Mesenchymal stem cell (in vitro differentiated cells and primary cell): ENCODE measurements at regions not wholly inside any gene's neighbourhood (a gene's known extent, or its start where the extent isn't known, plus 50 kb on each side); places are given as distances from the start of the nearest gene placed in this dataset.

Experiments used
- DNase-seq: peaks from one replicate; pipeline ENCODE4 v3.0.0-alpha.2; 2013
- H2AFZ ChIP-seq: one replicate; pipeline ENCODE4 v1.6.1; 2013; ENCODE audit warnings: low read depth, mild to moderate bottlenecking, control low read depth, inconsistent platforms, low read length, moderate library complexity
- H2AK5ac ChIP-seq: 2 replicates; pipeline ENCODE4 v1.6.1; 2013; ENCODE audit warnings: low read length, moderate library complexity, mild to moderate bottlenecking, inconsistent platforms; ENCODE audit not compliant: severe bottlenecking
- H2BK120ac ChIP-seq: one replicate; pipeline ENCODE4 v1.6.1; 2013; ENCODE audit warnings: low read depth, mild to moderate bottlenecking, inconsistent platforms, low read length, moderate library complexity
- H2BK12ac ChIP-seq, 2 experiments: one replicate each; pipeline ENCODE4 v1.6.1; 2013; ENCODE audit warnings: inconsistent platforms in 2 of 2, low read length in 2 of 2, mild to moderate bottlenecking in 2 of 2, moderate library complexity in 2 of 2, control low read depth in 1 of 2
- H2BK15ac ChIP-seq: one replicate; pipeline ENCODE4 v1.6.1; 2013; ENCODE audit warnings: mild to moderate bottlenecking, low read depth, inconsistent platforms; ENCODE audit not compliant: poor library complexity, severe bottlenecking
- H2BK5ac ChIP-seq: 2 replicates; pipeline ENCODE4 v1.6.1; 2013; ENCODE audit warnings: low read depth, mild to moderate bottlenecking, low read length, control low read depth, inconsistent platforms; ENCODE audit not compliant: poor library complexity, severe bottlenecking
- H3K14ac ChIP-seq, 2 experiments: one replicate each; pipeline ENCODE4 v1.6.1; 2013; ENCODE audit warnings: inconsistent platforms in 2 of 2, low read length in 2 of 2, control low read depth in 1 of 2, mild to moderate bottlenecking in 1 of 2, moderate library complexity in 1 of 2
- H3K18ac ChIP-seq, 2 experiments: one replicate each; pipeline ENCODE4 v1.6.1; 2013; ENCODE audit warnings: inconsistent platforms in 2 of 2, low read length in 2 of 2, control low read depth in 1 of 2, low read depth in 1 of 2, mild to moderate bottlenecking in 1 of 2
- H3K23ac ChIP-seq, 2 experiments: one replicate each; pipeline ENCODE4 v1.6.1; 2013; ENCODE audit warnings: inconsistent platforms in 2 of 2, low read length in 2 of 2, mild to moderate bottlenecking in 2 of 2, moderate library complexity in 2 of 2, control low read depth in 1 of 2
- H3K27ac ChIP-seq: 2 replicates; pipeline ENCODE4 v1.5.1; 2013; ENCODE audit warnings: mild to moderate bottlenecking, moderate library complexity, low read length, control low read depth, inconsistent platforms; ENCODE audit not compliant: poor library complexity, severe bottlenecking
- H3K27me3 ChIP-seq, 2 experiments: 2 replicates each; pipeline versions ENCODE4 v1.6.1 to v1.7.0; 2013; ENCODE audit warnings: low read length in 2 of 2, mild to moderate bottlenecking in 2 of 2, moderate library complexity in 2 of 2, control low read depth in 1 of 2, inconsistent platforms in 1 of 2; ENCODE audit not compliant: control insufficient read depth in 1 of 2, insufficient read depth in 1 of 2
- H3K36me3 ChIP-seq, 2 experiments: 2 replicates each; pipeline versions ENCODE4 v1.6.1 to v1.7.0; 2013; ENCODE audit warnings: low read length in 2 of 2, control low read depth in 1 of 2, inconsistent platforms in 1 of 2, low read depth in 1 of 2, mild to moderate bottlenecking in 1 of 2; ENCODE audit not compliant: insufficient read depth in 2 of 2, control insufficient read depth in 1 of 2
- H3K4ac ChIP-seq, 2 experiments: one replicate each; pipeline ENCODE4 v1.6.1; 2013; ENCODE audit warnings: inconsistent platforms in 2 of 2, low read length in 2 of 2, mild to moderate bottlenecking in 2 of 2, moderate library complexity in 2 of 2, control low read depth in 1 of 2, low read depth in 1 of 2
- H3K4me1 ChIP-seq: 2 replicates; pipeline ENCODE4 v1.6.1; 2013; ENCODE audit warnings: low read depth, low read length, control low read depth; ENCODE audit not compliant: control insufficient read depth, insufficient read depth
- H3K4me2 ChIP-seq: 2 replicates; pipeline ENCODE4 v1.6.1; 2013; ENCODE audit warnings: low read length, mild to moderate bottlenecking, inconsistent platforms; ENCODE audit not compliant: poor library complexity, severe bottlenecking
- H3K4me3 ChIP-seq, 2 experiments: 2 replicates each; pipeline versions ENCODE4 v1.5.1 to v1.7.0; 2013; ENCODE audit warnings: low read length in 2 of 2, mild to moderate bottlenecking in 2 of 2, control low read depth in 1 of 2, low read depth in 1 of 2; ENCODE audit not compliant: insufficient read depth in 1 of 2
- H3K79me1 ChIP-seq: replicated peaks from 2 replicates; pipeline ENCODE4 v1.6.1; 2013; ENCODE audit warnings: mild to moderate bottlenecking, control low read depth, low read length, inconsistent platforms; ENCODE audit not compliant: poor library complexity, severe bottlenecking
- H3K9ac ChIP-seq: 2 replicates; pipeline ENCODE4 v1.7.0; 2013; ENCODE audit warnings: mild to moderate bottlenecking, low read length, moderate library complexity
- H3K9me3 ChIP-seq: 2 replicates; pipeline ENCODE4 v1.7.0; 2013; ENCODE audit warnings: mild to moderate bottlenecking, low read length; ENCODE audit not compliant: control insufficient read depth
- H4K8ac ChIP-seq: one replicate; pipeline ENCODE4 v1.6.1; 2013; ENCODE audit warnings: inconsistent platforms, mild to moderate bottlenecking, low read length, moderate library complexity
- H4K91ac ChIP-seq: one replicate; pipeline ENCODE4 v1.6.1; 2013; ENCODE audit warnings: mild to moderate bottlenecking, low read length, inconsistent platforms
- WGBS: methylation state at CpG from one replicate; pipeline ENCODE4 v1.1.7; 2013; ENCODE audit warnings: mixed read lengths; 5-methylcytosine and 5-hydroxymethylcytosine counted together

DNA sequence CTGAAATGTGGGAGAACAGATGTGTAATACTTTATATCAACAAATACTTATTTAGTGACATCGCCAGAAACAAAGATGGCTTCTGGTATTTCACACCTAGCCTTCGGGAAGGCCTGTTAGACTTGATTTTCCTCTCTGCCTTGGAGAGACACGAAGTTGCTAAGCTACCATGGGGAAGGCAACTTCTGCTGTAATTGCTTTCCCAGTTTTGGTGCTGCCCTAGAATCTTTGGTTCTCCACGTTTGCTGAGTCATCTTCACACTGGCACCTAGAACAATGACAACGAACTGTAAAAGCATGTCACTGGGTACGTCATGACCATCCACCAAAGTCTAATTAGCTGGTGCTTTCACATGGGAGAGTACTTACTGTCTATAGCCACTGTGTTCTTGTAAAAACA lies 58.7 kb upstream of the ACTR3 start:
- 72% methylated on average over 6 of the region's 6 CpGs for WGBS
- no peak overlapping the region for H3K23ac ChIP-seq
- no peak overlapping the region for H4K91ac ChIP-seq
- H4K8ac ChIP-seq, result no peak overlapping the region
- H2BK15ac ChIP-seq, result no peak overlapping the region
- no peak overlapping the region for H2AK5ac ChIP-seq
- H3K79me1 ChIP-seq, result no peaks in the 10 kb centered on the region
- H2BK5ac ChIP-seq, result no peak overlapping the region
- DNase-seq, result peak; percentile 26
- no peaks in the 10 kb centered on the region for H3K36me3 ChIP-seq
- H3K4ac ChIP-seq, result no peak overlapping the region
- no peak overlapping the region for H3K4me3 ChIP-seq
- no peaks in the 10 kb centered on the region for H3K27me3 ChIP-seq
- peaks cover 1% of the 10 kb centered on the region for H3K4me1 ChIP-seq
- H2BK12ac ChIP-seq, result no peak overlapping the region
- H3K9me3 ChIP-seq, result no peaks in the 10 kb centered on the region
- no peak overlapping the region for H3K9ac ChIP-seq
- H2BK120ac ChIP-seq, result no peak overlapping the region
- no peak overlapping the region for H3K4me2 ChIP-seq
- no peak overlapping the region for H3K27ac ChIP-seq
- no peak overlapping the region for H3K18ac ChIP-seq
- H3K14ac ChIP-seq, result no peak overlapping the region
- no peak overlapping the region for H2AFZ ChIP-seq

GRCh38 chr2:113829761-113830160 lies 60.1 kb upstream of the ACTR3 start:
- Histone ChIP-seq H3K27ac (no peak overlapping the region), H3K18ac (no peak overlapping the region), H2BK120ac (no peak overlapping the region), H2BK5ac (no peak overlapping the region), H3K4me1 (peaks cover 1% of the 10 kb centered on the region), H2AFZ (no peak overlapping the region), H3K27me3 (no peaks in the 10 kb centered on the region), H3K4me2 (no peak overlapping the region), H3K9ac (no peak overlapping the region), H3K23ac (no peak overlapping the region), H4K91ac (no peak overlapping the region), H3K14ac (no peak overlapping the region), H3K9me3 (no peaks in the 10 kb centered on the region), H2AK5ac (no peak overlapping the region), H4K8ac (no peak overlapping the region), H3K79me1 (no peaks in the 10 kb centered on the region), H2BK15ac (no peak overlapping the region), H3K36me3 (no peaks in the 10 kb centered on the region), H3K4ac (no peak overlapping the region), H2BK12ac (no peak overlapping the region), H3K4me3 (no peak overlapping the region)
- DNase-seq, result no peak
- 95% methylated on average over 2 of the region's 5 CpGs for WGBS

DNA sequence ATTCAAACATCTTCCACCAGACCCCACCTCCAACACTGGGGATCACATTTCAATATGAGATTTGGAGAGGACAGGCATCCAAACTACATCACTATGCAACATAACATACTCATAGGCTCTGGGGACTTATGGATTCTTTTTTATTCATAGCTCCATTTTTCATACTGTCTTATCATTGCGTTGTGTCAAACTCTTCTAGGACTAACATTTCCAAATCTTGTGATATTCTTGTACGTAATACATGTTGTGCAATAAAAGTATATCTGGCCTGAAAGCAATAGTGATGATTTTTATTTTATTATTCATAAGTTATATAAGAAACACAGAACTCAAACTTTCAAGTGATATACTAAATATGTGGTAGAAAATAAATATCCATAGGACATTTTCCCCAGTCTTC lies 60.6 kb upstream of the ACTR3 start:
- no peak overlapping the region for H2BK5ac ChIP-seq
- H3K9ac ChIP-seq, result no peak overlapping the region

GRCh38 chr2:113828049-113828742 lies 61.7 kb upstream of the ACTR3 start:
- H3K9me3 ChIP-seq, result no peaks in the 10 kb centered on the region
- H3K14ac ChIP-seq, result no peak overlapping the region
- H3K9ac ChIP-seq, result no peak overlapping the region
- H3K18ac ChIP-seq, result no peak overlapping the region
- no peak overlapping the region for H2BK5ac ChIP-seq
- no peak overlapping the region for H2BK15ac ChIP-seq
- H3K4ac ChIP-seq, result no peak overlapping the region
- WGBS, result 100% methylated on average over 1 of the region's 2 CpGs
- H3K4me2 ChIP-seq, result no peak overlapping the region
- no peak overlapping the region for H2BK120ac ChIP-seq
- no peak overlapping the region for H2AK5ac ChIP-seq
- H3K79me1 ChIP-seq, result no peaks in the 10 kb centered on the region
- no peaks in the 10 kb centered on the region for H3K27me3 ChIP-seq
- no peak for DNase-seq
- no peak overlapping the region for H3K4me3 ChIP-seq
- no peak overlapping the region for H3K27ac ChIP-seq
- no peaks in the 10 kb centered on the region for H3K36me3 ChIP-seq
- H2AFZ ChIP-seq, result no peak overlapping the region
- no peak overlapping the region for H4K8ac ChIP-seq
- no peaks in the 10 kb centered on the region for H3K4me1 ChIP-seq
- no peak overlapping the region for H2BK12ac ChIP-seq
- no peak overlapping the region for H3K23ac ChIP-seq
- no peak overlapping the region for H4K91ac ChIP-seq

More for the DNA sequence above, 60.6 kb upstream of the ACTR3 start:
- no CpG with 5 or more reads among the region's 2 CpGs for WGBS
- no peak overlapping the region for H3K14ac ChIP-seq
- no peak overlapping the region for H3K23ac ChIP-seq
- no peak overlapping the region for H2AK5ac ChIP-seq
- H4K8ac ChIP-seq, result no peak overlapping the region
- no peaks in the 10 kb centered on the region for H3K9me3 ChIP-seq
- H2AFZ ChIP-seq, result no peak overlapping the region
- no peak overlapping the region for H4K91ac ChIP-seq
- no peak overlapping the region for H2BK120ac ChIP-seq
- H3K79me1 ChIP-seq, result no peaks in the 10 kb centered on the region
- DNase-seq, result no peak
- no peak overlapping the region for H2BK15ac ChIP-seq
- H3K36me3 ChIP-seq, result no peaks in the 10 kb centered on the region
- no peak overlapping the region for H3K18ac ChIP-seq
- no peak overlapping the region for H2BK12ac ChIP-seq
- no peak overlapping the region for H3K4me3 ChIP-seq
- peaks cover 1% of the 10 kb centered on the region for H3K4me1 ChIP-seq
- H3K27me3 ChIP-seq, result no peaks in the 10 kb centered on the region
- H3K4ac ChIP-seq, result no peak overlapping the region
- no peak overlapping the region for H3K4me2 ChIP-seq
- no peak overlapping the region for H3K27ac ChIP-seq
